Activated CD4-positive, CD25-positive, alpha-beta regulatory T cell treated with anti-CD3 and anti-CD28 coated beads, Interleukin-2, amount 50 U/mL, for 24 hours (primary cell): ENCODE measurements at regions not wholly inside any gene's neighbourhood (a gene's known extent, or its start where the extent isn't known, plus 50 kb on each side); places are given as distances from the start of the nearest gene placed in this dataset.

Experiments
- ATAC-seq, 2 donors: fragments of 150-1000 bp; cut with Tn5 transposase; one replicate each; pipeline ENCODE4 v1.10.0; 2021; ENCODE audit warnings: mild to moderate bottlenecking in 1 of 2, moderate library complexity in 1 of 2

DNA sequence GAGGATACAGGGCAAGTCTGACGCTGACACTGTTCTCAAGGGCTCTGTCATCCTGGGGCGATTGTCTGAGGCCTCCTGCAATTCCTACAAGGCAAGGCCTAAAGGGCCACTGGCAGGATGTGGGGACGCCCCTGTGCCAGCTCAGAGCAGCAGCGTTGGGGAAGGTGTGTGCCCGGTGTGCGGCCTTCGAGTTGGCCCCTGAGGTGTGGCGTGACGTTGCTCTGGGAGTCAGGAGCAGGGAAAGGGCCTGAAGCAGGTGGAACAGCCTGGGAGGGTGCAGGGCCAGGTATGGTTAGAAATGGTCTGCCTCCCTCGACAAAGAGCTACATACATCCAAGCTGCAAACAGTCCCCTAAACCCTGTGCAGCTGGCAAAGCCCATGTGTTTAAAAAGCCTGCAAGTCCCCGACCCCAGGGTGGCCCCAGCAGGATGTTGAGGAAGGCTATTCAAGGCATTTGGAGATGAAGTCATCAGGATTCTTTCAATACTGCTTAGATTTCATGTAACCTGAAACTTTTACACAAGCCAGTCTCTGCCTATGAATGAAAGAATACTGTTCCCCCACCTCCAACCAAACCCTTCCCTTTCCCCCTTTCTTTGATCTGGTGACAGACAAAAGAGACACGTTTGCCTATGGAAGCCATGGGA lies 142.5 kb upstream of the TNS3 start:
- no peak for ATAC-seq

DNA sequence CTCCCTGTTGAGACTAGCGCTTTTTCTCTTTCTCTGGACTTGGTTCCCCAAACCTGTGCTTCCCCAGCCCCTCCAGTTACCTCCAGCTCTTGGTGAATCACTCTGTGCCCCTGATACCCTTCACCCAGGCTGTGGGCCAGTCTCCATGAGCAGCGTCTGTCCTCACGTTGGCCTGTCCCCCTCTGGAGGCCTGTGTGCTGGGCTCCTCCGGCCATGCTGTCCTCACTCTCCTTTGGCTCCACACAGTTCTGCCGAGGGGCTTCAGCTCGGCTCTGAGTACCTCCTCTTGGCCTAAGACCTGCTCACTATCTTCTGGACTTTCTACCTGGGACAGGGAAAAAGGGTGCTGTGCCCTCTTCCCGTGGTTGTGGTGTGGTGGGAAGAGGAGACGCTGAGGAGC lies 140.2 kb upstream of the TNS3 start:
- ATAC-seq, result no peak

- no peak for ATAC-seq
These were observed 139.8 kb upstream of the TNS3 start for GRCh38 chr7:47721670-47722069.

DNA sequence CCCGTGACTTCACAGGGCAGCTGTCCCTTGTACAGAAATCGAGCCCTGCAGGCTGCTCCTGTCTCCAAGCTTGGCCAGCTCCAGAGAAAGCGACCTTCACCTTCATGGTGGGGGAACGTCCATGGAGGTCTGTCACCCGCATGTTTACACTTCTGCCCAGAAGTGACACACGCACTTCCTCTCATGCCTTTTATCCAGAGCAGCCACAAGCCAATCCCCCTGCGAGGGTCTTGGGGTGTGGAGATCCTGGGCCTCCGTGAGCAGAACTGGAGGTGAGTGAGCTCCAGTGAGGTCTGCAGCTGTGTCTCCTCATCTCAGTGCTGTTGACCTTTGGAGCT lies 139.0 kb upstream of the TNS3 start:
- no peak for ATAC-seq

DNA sequence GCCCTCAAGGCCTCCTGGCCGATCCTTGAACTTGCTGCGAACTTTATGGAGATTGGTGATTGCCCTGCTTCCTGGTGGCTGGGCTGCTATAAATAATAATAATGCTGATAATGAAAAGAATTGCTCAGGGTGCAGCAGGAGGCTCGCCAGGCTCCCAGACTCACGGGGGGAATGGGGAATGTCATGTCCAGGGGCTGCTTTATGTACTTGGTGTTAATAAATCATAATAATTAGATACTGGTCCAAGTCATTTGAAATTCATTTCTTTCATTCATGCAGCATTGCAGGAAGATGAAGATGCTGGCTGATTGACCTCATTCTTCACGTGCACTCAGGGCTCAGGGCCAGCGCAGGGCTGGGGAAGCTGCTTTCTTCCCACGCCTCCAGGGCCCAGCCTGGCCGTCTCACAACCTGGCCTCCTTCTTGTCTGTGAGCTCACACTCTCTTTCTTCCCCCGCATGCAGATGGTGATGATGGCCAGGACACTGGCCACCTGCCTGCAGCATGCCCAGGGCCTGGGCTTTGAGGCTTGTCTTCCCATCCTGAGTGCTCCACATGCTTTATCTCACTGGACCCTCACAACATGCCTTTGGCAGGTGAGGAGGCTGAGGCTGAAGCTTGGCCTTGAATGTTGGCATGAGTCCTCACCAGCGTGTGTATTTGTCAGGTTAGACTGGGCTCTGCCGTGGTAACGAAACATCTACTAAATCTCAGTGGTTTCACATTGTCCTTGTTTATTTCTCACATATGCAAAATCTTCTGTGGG lies 138.4 kb upstream of the TNS3 start:
- no peak for ATAC-seq

DNA sequence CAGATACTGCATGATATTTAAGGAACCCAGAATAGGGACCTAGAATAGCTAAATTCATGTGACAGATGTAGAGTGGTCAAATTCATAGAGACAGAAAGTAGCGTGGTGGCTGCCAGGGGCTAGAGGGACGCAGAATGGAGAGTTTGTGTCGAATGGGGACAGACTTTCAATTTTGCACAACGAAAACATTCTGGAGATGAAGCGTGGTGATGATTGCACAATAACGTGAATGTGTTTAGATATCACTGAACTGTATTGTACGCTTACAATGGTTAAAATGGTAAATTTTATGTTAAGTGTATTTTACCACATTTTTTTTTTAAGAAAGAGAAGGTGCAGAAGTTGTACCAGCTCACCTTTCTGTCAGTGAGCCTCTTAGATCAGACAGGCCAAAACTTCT lies 137.8 kb upstream of the TNS3 start:
- ATAC-seq, result no peak

DNA sequence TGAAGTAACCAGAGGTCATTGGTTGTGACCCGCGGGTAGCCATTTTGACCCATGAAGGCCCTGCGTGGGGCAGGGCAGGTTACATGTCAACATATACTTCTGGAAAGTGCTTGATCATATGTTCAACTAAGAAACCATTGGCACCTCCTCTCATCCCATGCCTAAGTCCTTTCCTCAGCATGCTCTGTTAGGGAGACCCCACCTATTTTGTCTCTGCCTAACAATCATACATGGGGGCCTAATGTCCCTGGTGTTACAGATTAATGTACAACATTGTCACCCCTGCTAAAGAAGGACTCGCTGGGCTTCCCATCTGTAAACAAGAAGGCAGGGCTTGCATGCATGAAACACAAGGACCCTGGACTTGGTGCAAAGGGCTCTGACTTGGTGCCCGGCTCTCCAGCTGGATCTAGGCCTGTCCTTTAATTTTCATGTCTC lies 133.7 kb upstream of the TNS3 start:
- ATAC-seq, result no peak

GRCh38 chr7:47714669-47715607 lies 133.0 kb upstream of the TNS3 start:
- ATAC-seq, result peak in 1 of 2 donors; percentile 20

GRCh38 chr7:47713595-47713994 lies 131.7 kb upstream of the TNS3 start:
- no peak for ATAC-seq

DNA sequence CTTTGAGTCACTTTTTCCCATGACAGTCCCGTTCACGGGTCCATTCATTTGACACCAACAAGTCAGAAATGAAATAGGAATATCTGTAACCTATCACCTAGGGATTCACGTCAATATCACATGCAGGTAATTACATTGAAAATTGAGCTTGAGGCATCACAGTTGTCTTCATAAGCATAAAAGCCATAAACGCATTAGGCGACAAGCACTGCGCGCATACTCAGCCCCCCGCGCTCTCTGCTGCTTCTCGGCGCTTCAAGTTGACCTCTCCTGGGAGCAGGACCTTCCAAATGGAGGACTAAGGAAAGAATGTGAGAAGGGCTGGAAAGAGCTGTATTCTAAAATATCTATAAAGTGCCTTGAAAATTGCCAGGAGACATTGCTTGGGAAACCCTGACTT lies 130.5 kb upstream of the TNS3 start:
- ATAC-seq, result no peak

DNA sequence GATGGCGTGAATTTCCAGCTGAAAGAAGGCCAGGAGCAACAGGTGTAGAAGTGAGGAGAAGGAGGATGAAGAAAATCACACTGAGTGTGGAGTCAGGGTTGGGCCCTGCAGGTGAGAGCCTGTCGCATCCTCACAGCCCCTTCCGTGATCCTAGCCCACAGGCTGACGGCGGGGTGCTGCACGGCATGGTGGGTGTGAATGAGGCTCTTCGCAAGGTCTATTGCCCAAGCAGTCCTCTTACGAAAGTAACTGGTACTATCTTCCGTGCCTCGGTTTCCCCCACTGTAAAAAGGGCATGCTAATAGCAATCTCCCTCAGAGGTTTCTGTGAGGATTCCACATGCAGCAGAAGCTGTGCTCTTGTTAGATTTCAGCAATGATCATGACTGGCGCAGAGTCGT lies 129.9 kb upstream of the TNS3 start:
- no peak for ATAC-seq

- no peak for ATAC-seq
These were observed 128.5 kb upstream of the TNS3 start for GRCh38 chr7:47710201-47710935.

- ATAC-seq, result no peak
These were observed 127.5 kb upstream of the TNS3 start for GRCh38 chr7:47709451-47709850.

- no peak for ATAC-seq
These were observed 127.1 kb upstream of the TNS3 start for GRCh38 chr7:47709051-47709450.

- ATAC-seq, result no peak
These were observed 125.7 kb upstream of the TNS3 start for GRCh38 chr7:47707583-47707982.

GRCh38 chr7:47704936-47705335 lies 123.0 kb upstream of the TNS3 start:
- ATAC-seq, result no peak

DNA sequence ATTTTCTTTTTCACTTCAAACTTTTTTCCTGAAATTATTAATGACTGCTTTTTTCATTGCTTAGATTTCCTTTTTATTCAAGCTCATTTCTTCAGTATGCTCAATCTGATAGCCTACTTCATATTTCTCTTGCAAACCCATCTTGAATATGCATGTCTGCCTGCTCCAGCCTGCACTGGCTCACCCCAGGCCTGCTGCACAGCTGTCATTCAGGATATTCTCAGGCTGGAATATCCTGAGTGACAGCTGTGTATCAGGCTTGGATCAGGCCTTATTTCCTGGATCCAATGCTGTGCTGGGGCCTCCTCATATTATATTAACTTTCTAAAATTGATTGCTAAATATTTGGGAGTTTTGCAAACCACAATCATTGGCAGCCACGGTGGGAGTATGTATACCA lies 120.2 kb upstream of the TNS3 start:
- no peak for ATAC-seq

- no peak for ATAC-seq
These were observed 116.5 kb upstream of the TNS3 start for GRCh38 chr7:47698386-47698785.

DNA sequence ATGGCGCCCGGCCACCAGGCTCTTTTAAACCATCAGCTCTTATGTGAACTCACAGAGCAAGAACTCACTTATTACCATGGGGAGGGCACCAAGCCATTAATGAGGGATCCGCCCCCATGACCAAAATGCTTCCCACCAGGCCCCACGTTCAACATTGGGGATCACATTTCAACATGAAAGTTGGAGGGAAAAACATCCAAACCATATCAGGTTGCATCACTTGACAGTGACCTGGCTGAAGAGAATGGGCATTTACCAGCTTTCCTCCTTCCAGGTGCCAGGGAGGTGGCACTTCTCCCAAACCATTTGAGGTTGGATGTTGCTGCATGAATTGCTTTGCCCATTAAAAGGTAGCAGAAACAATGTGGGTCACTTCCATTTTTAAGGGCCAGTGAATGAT lies 115.6 kb upstream of the TNS3 start:
- no peak for ATAC-seq

DNA sequence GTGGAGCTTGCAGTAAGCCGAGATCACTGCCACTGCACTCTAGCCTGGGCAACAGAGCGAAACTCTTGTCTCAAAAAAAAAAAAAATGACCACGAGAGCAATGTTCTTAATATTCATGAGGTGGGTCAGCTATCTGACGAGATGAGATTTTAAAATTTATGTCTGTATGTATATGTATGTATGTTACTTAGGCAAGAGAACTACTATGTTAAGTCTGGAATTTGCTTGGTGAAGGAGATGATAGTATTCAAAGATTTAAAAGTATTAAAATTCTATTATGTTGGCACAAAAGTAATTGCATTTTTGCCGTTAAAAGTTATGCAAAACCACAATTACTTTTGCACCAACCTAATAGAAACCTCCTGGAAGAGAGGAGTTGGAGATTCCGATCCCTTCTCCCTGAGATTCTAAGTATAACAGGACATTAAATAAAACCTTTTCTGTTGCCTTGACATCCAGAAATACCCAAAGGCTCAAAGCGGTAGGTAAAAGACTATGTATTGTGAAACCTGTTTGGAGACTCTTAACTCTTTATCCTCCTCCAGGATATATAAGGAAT lies 114.3 kb upstream of the TNS3 start:
- no peak for ATAC-seq

- ATAC-seq, result no peak
These were observed 111.3 kb upstream of the TNS3 start for GRCh38 chr7:47693216-47693615.

GRCh38 chr7:47691988-47692387 lies 110.1 kb upstream of the TNS3 start:
- no peak for ATAC-seq
